ENCODE measurements at regions not wholly inside any gene's neighbourhood (a gene's known extent, or its start where the extent isn't known, plus 50 kb on each side); places are given as distances from the start of the nearest gene placed in this dataset.

- TF ChIP-seq CTCF (IDR thresholded peaks at IDR 0.05): no peak
- TF ChIP-seq POLR2A (IDR thresholded peaks at IDR 0.05): no peak
- TF ChIP-seq POLR2AphosphoS5 (IDR thresholded peaks at IDR 0.05): no peak
Observed at GRCh38 chr20:40191573-40191972, 497.5 kb downstream of the MAFB start.
